GM19372 (cell line): ENCODE measurements at regions not wholly inside any gene's neighbourhood (a gene's known extent, or its start where the extent isn't known, plus 50 kb on each side); places are given as distances from the start of the nearest gene placed in this dataset.

ENCODE experiments used
- ATAC-seq: cut with Tn5 transposase; IDR thresholded peaks from one replicate; pipeline ENCODE4 v1.9.1; 2021; ENCODE audit warnings: mild to moderate bottlenecking, low read depth, moderate library complexity; ENCODE audit not compliant: unreplicated experiment

DNA sequence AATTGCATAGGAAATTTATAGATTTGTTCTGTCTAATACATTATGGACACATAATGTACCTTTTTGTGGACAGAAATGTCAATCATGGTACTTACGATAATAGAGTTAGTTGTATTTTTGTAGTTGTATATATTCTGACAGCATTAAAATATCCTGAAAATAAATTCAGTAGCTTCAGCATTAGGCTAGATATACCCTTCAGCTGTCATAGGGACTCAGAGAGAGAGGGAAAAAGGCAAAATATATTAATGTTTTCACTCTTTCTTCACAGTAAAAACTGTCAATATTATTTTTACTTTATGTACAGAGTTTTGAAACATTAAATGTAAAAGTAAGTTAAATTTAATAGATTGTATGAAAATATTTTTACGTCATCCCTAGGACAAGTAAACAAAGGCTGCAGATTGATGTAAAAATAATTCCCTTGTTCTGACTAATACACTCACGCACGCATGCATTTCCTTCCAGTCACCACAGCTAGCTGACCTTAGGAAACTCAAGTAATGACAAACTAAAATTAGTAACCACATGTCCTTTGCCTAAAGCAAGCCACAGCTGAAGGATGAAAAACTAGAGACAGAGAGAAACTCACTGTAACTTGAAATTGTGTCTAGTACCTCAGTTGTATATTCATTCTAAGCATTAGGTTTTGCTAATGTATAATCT, 104.7 kb upstream of the CARD18 start:
- no peak for ATAC-seq

GRCh38 chr11:105241136-105241535, 101.6 kb upstream of the CARD18 start:
- no peak for ATAC-seq

GRCh38 chr11:105236664-105237063, 97.1 kb upstream of the CARD18 start:
- ATAC-seq: no peak

DNA sequence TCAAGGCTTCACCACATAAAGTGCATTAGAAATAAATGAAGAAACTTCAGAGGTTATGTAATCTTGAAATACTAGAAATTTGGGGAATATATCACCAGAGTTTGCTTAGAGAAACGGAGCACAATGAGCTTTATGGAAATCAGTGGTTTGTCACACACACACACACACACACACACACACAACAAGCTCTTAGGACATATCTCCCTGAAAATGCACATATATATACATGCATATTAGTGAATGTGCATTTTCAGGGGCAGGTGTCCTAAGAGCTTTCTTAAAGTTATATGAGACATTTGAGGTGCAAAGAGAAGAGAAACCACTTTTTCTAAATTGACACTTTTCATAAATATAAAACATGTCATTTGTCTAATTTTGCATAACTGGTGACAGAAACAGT, 93.7 kb upstream of the CARD18 start:
- ATAC-seq: no peak

DNA sequence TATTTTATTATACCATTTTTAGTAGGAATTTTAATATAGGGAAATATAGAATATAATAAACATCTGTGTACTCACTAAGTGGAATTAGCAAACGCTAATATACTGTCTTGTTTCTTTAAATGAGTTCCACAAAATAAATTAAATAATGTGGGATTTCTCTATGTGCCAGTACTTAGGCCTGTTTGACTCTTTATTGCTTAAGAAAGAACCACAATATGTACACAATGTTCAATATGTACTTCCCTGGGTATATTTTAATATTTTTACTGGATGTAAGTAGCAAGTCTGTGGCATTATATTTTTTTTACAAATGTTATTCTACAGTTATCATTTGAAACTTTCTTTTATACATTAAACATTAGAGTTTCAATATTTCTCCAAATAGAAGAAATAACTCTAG, 92.5 kb upstream of the CARD18 start:
- no peak for ATAC-seq

GRCh38 chr11:105230586-105230985, 91.0 kb upstream of the CARD18 start:
- ATAC-seq: no peak

- no peak for ATAC-seq
Measured at GRCh38 chr11:105229761-105230160, 90.2 kb upstream of the CARD18 start.

DNA sequence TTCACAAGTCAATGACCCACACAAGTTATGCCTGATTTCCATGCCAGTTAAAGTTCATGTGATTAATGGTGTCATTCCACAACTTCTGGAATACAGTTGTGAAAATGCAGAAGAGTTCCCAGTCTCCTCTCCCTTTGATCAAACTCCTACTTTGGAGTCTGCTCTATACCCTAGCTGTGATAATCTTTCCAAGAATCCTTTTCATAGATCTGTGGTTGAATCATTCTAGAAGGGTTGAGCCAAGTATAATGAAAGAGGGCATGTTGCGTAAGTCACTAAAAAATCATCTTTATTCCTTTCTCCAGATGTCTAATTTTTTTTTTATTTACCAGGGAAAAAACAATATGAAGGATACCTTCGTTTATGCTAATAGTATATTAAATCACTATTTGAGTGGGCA, 89.7 kb upstream of the CARD18 start:
- ATAC-seq: no peak

GRCh38 chr11:105227363-105227762, 87.8 kb upstream of the CARD18 start:
- no peak for ATAC-seq

DNA sequence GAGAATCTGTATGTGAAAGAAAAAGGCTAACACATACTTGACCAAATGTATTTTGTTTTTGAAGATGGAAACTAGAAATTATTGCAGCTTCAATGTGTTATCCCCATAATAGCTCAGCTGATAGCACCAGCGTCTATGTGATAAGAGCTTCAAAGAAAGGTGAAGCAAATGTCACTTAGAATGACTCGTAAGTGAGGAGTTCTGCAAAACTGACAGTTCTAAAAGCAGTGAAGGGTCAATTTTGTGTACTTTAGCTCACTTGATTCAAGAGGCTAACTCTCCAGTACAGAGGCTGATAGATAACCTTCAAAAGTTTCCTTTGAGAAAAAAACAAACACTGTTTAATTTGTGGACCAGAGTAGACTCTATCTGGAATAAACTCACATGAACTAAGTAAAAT, 87.2 kb upstream of the CARD18 start:
- no peak for ATAC-seq

GRCh38 chr11:105226091-105226490, 86.5 kb upstream of the CARD18 start:
- no peak for ATAC-seq

DNA sequence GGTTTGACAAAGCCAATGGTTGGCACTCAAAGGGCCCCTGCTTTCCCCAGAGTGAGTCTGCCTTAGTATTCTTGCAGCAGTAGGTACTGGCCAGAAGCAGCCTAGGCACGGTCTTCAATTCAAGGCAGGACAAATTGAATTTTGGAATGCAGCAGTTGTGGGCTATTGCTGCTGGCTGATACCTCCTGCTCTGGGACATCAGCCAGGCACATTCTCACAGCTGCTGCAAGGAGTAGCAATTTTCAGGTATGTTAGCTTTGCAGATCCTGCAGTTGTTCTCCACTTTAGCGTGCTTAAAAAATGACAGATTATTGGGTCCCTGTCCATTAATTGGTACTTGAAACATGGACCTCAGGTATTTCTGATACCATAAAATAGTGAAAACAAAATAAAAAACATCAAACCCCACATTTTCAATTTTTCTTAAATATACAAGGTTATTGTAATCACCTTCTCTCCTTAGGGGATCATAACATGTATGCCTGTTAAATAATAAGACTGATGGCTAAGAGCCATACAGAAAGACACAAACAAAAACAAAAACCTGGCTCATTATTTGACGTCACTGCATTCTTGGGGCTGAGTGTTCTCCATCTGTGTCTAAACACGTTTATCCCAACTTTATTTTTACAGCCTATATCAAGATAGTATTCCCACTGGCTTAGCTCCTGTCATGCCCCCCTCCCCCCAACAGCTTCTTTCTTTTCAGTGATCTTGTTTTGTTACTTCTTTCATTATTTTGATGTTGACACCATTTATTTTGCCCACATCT, 85.1 kb upstream of the CARD18 start:
- ATAC-seq: no peak

- ATAC-seq: no peak
Measured at GRCh38 chr11:105220121-105220520, 80.6 kb upstream of the CARD18 start.

- no peak for ATAC-seq
Measured at GRCh38 chr11:105219670-105220069, 80.1 kb upstream of the CARD18 start.

DNA sequence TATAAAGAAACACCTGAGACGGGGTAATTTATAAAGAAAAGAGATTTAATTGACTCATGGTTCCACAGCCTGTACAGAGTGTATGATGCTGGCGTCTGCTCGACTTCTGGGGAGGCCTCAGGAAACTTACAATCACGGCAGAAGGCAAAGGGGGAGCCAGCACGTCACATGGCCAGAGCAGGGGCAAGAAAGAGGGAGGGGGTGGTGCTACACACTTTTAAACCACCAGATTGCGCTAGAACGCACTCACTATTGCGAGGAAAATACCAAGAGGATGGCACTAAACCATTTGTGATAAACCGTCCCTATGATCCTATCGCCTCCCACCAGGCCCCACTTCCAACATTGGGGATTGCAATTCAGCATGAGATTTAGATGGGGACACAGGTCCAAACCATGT, 79.7 kb upstream of the CARD18 start:
- ATAC-seq: no peak

DNA sequence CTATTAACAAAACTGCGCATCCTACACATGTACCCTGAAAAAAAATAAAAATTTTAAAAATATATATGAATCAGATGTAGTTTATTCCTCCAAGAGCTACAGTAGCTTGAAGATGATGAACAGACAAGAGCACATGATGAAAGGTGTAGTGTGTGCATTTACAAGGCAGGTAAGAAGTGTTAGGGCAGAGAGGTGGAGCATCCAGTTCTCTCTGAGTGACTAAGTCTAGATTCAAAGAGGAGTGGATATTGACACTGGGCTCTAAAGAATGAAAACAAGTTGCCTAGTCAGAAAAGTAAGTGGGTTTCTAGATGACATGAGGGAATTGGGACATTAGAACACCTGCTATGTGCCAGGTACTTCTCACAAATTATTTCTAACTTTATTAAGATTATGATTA, 76.0 kb upstream of the CARD18 start:
- ATAC-seq: no peak

DNA sequence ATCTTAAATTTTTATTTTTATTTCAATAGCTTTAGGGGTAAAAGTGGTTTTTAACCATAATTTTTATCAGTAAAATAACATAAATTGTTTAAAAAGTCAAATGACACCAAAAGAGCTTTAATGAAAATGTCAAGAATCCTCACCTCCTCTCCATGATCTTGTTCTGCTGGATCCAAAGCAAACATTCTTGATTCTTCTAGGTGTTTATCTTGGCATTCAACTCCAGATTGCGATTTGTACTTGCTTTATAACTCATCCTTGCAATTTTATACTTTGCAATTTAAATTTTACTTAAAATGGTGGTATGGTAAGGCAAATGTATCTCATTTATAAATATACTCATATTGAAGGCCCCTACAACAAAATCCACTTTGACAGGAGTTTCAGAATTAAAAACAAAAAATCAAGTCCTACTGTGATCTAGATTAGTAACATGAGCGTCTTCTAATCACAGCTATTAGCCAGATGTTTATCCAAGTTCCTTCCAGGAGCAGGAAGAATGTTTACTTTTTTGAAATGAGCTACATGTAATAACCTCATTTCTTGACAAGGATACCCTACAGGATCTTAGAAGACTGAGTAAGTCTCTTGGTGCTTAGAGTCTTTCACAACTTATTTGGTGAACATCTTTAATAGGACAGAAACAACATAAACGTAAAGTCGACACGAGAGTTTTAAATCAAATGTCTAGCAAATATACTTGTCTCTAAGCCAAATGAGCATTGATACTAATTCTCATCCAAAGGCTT, 72.4 kb upstream of the CARD18 start:
- no peak for ATAC-seq

DNA sequence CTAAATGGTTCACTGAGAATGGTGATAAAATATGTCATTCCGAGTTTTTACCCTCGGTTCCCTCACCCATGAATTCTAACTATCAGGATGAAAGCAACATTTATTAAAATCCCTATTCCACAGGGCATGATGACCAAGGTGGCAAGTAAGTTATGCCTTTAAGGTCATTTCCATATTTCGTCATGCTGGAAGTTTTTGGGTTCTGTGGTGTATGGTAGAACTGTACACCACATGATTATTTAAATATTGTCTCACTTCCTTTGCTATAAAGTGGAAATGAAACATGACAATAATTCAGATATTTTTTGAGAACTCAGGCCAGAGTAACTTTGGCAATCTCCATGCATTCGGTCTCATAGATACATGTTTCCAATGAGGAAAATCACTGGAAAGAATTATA, 68.5 kb upstream of the CARD18 start:
- ATAC-seq: no peak

DNA sequence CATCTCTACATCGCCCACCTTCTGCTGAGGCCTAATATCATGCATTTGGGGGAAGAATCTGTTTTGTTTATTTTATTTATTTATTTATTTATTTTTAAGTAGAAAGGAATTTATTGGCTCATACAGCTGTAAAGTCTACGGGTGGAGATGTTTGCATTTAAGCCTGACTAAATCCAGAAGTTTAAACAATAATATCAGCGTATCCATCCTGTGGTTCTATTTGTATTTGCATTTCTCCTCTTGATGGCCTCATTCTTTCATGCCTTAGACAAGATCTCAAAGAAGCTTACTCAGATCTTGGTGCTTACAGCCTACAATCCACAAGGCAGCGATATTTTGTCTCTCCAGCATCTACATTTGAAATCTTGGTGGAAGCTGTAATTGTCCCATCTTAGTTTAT, 67.1 kb upstream of the CARD18 start:
- ATAC-seq: no peak

DNA sequence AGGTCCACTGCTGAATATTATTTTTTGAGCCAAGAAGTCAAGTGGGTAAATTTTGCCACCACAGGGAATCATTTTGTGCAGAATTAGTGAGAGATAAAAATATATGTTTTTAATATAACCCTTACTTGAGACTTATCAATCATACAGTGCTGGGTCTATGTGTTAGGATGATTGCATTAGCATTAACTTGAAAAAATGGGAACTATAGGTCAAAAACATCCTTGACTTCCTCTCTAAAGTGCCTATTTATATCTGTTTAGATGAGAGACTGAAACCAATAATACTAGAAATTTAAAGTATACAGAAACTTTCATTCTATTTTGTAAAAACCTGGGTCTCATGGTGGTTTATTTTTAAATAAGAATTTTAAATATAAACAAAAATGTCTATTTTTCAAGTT, 65.1 kb upstream of the CARD18 start:
- no peak for ATAC-seq

GRCh38 chr11:105203569-105204240, 64.1 kb upstream of the CARD18 start:
- ATAC-seq: no peak
